SK-N-SH (cell line): ENCODE measurements at regions not wholly inside any gene's neighbourhood (a gene's known extent, or its start where the extent isn't known, plus 50 kb on each side); places are given as distances from the start of the nearest gene placed in this dataset.

ENCODE experiments used
- CTCF ChIA-PET: fragments of 300-600, 350-600 bp; formaldehyde crosslinking; extraction: SDS; loops from one replicate; lab custom pipeline; 2021; lab: Yijun Ruan, JAX
- POLR2A ChIA-PET: fragments of 350-600 bp; sonication (Branson Sonifier 250); formaldehyde crosslinking; extraction: SDS; loops from one replicate; lab custom pipeline; 2020; ENCODE audit warnings: antibody characterized with exemption, inconsistent platforms; lab: Yijun Ruan, JAX
- DNase-seq: peaks from one replicate; pipeline ENCODE4 v3.0.0; 2012
- H2AFZ ChIP-seq: fragments of 200-600 bp; sonication (generic); 2 replicates; pipeline ENCODE4 v1.8.1; 2016; ENCODE audit warnings: antibody characterized with exemption, mild to moderate bottlenecking, low read depth
- H3F3A ChIP-seq: fragments of 200-600 bp; sonication (generic); replicated peaks from 2 replicates; pipeline ENCODE3; 2016; ENCODE audit warnings: antibody characterized with exemption, mild to moderate bottlenecking; ENCODE audit not compliant: insufficient read depth
- H3K27ac ChIP-seq, 2 experiments: fragments of 200-500 bp in 1 of 2; fragments of 200-600 bp in 1 of 2; sonication (Bioruptor generic) in 1 of 2; sonication (generic), shearing (Covaris generic) in 1 of 2; 2 replicates each; pipeline versions ENCODE4 v1.5.1 to v1.6.1; 2014 to 2016; ENCODE audit warnings: low read depth in 2 of 2, inconsistent platforms in 1 of 2, low read length in 1 of 2, mild to moderate bottlenecking in 1 of 2, mixed read lengths in 1 of 2
- H3K27me3 ChIP-seq: fragments of 200-600 bp; sonication (generic), shearing (Covaris generic); 2 replicates; pipeline ENCODE4 v1.6.1; 2016; ENCODE audit warnings: mixed run types; ENCODE audit not compliant: insufficient read depth
- H3K36me3 ChIP-seq, 2 experiments: fragments of 200-500 bp in 1 of 2; fragments of 200-600 bp in 1 of 2; sonication (Bioruptor generic) in 1 of 2; sonication (generic) in 1 of 2; replicated peaks in 1 of 2; 2 replicates each; pipeline versions ENCODE3 to v1.5.1; 2014 to 2016; ENCODE audit warnings: low read length in 1 of 2, mild to moderate bottlenecking in 1 of 2; ENCODE audit not compliant: insufficient read depth in 2 of 2, control insufficient read depth in 1 of 2
- H3K4me1 ChIP-seq, 2 experiments: fragments of 200-500 bp in 1 of 2; fragments of 200-600 bp in 1 of 2; sonication (Bioruptor generic) in 1 of 2; sonication (generic), shearing (Covaris generic) in 1 of 2; 2 replicates each; pipeline versions ENCODE4 v1.5.1 to v1.6.1; 2014 to 2016; ENCODE audit warnings: low read depth in 1 of 2, low read length in 1 of 2, mixed run types in 1 of 2; ENCODE audit not compliant: insufficient read depth in 2 of 2, control insufficient read depth in 1 of 2
- H3K4me2 ChIP-seq: fragments of 200-600 bp; sonication (generic), shearing (Covaris generic); 2 replicates; pipeline ENCODE4 v1.6.1; 2017; ENCODE audit warnings: mixed run types
- H3K4me3 ChIP-seq, 2 experiments: fragments of 200-500 bp in 1 of 2; fragments of 200-600 bp in 1 of 2; sonication (Bioruptor generic) in 1 of 2; sonication (generic), shearing (Covaris generic) in 1 of 2; 2 replicates each; pipeline versions ENCODE4 v1.5.1 to v1.8.1; 2014 to 2016; ENCODE audit warnings: low read depth in 2 of 2, inconsistent platforms in 1 of 2, low read length in 1 of 2, mild to moderate bottlenecking in 1 of 2, mixed read lengths in 1 of 2, moderate library complexity in 1 of 2
- H3K79me2 ChIP-seq: fragments of 200-600 bp; sonication (generic); 2 replicates; pipeline ENCODE4 v1.8.1; 2017; ENCODE audit warnings: mild to moderate bottlenecking; ENCODE audit not compliant: insufficient read depth
- H3K9ac ChIP-seq: fragments of 200-600 bp; sonication (generic); 2 replicates; pipeline ENCODE4 v1.6.1; 2017; ENCODE audit warnings: mixed run types
- H3K9me2 ChIP-seq: fragments of 200-600 bp; sonication (generic); 2 replicates; pipeline ENCODE4 v1.6.1; 2017; ENCODE audit warnings: mixed run types
- H3K9me3 ChIP-seq: fragments of 200-600 bp; sonication (generic); 2 replicates; pipeline ENCODE4 v1.6.1; 2017; ENCODE audit warnings: mixed run types, mild to moderate bottlenecking, moderate library complexity
- H4K20me1 ChIP-seq: fragments of 200-600 bp; sonication (generic); 2 replicates; pipeline ENCODE4 v1.6.1; 2017; ENCODE audit warnings: mild to moderate bottlenecking, mixed run types; ENCODE audit not compliant: insufficient read depth
- CTCF ChIP-seq: fragments of 200-600 bp; sonication (generic); IDR thresholded peaks from 2 replicates; pipeline ENCODE4 v1.6.1; 2017; ENCODE audit warnings: antibody characterized with exemption, mild to moderate bottlenecking, moderate library complexity
- ELF1 ChIP-seq: IDR thresholded peaks from 2 replicates; pipeline ENCODE4 v1.4.0; 2012
- EZH2phosphoT487 ChIP-seq: fragments of 200-600 bp; sonication (generic); IDR thresholded peaks from 2 replicates; pipeline ENCODE4 v1.6.1; 2017; ENCODE audit warnings: low read depth, mixed run types, mild to moderate bottlenecking, antibody characterized with exemption, moderate library complexity, borderline replicate concordance
- FOXJ3 ChIP-seq: sonication (generic); formaldehyde crosslinking; IDR thresholded peaks from 2 replicates; pipeline ENCODE4 v1.5.1; 2020; ENCODE audit warnings: mild to moderate bottlenecking, missing genetic modification reagents
- GABPA ChIP-seq: IDR thresholded peaks from 2 replicates; pipeline ENCODE4 v1.4.0; 2012; ENCODE audit warnings: low read depth, mild to moderate bottlenecking
- GATA2 ChIP-seq: sonication (generic); formaldehyde crosslinking; IDR thresholded peaks from 2 replicates; pipeline ENCODE4 v1.5.0; 2020; ENCODE audit warnings: mild to moderate bottlenecking, missing genetic modification reagents
- IRF3 ChIP-seq: fragments of 150-350 bp; IDR thresholded peaks from 2 replicates; pipeline ENCODE4 v1.6.1; 2016; ENCODE audit warnings: mild to moderate bottlenecking, low read depth, low read length
- JUND ChIP-seq: IDR thresholded peaks from 2 replicates; pipeline ENCODE4 v1.4.0; 2012
- MEF2A ChIP-seq: IDR thresholded peaks from 2 replicates; pipeline ENCODE4 v1.4.0; 2012; ENCODE audit warnings: low read depth, borderline replicate concordance
- NFIC ChIP-seq: IDR thresholded peaks from 2 replicates; pipeline ENCODE4 v1.4.0; 2012; ENCODE audit warnings: borderline replicate concordance
- POLR2AphosphoS5 ChIP-seq: IDR thresholded peaks from 2 replicates; pipeline ENCODE4 v1.6.1; 2012; ENCODE audit warnings: low read depth, low read length
- RAD21 ChIP-seq: IDR thresholded peaks from 2 replicates; pipeline ENCODE4 v1.6.1; 2012; ENCODE audit warnings: mild to moderate bottlenecking, low read length
- RCOR1 ChIP-seq: fragments of 150-350 bp; IDR thresholded peaks from 2 replicates; pipeline ENCODE4 v1.6.1; 2017; ENCODE audit warnings: antibody characterized with exemption, low read length
- RFX5 ChIP-seq: IDR thresholded peaks from 2 replicates; pipeline ENCODE4 v1.6.1; 2012; ENCODE audit warnings: mild to moderate bottlenecking, improper control_type of control experiment, low read length
- RXRA ChIP-seq: IDR thresholded peaks from 2 replicates; pipeline ENCODE4 v1.4.0; 2012; ENCODE audit warnings: low read depth, mild to moderate bottlenecking, borderline replicate concordance
- TAF1 ChIP-seq: IDR thresholded peaks from 2 replicates; pipeline ENCODE4 v1.6.1; 2012; ENCODE audit warnings: low read depth, mild to moderate bottlenecking, low read length, moderate library complexity, borderline replicate concordance
- TEAD4 ChIP-seq: IDR thresholded peaks from 2 replicates; pipeline ENCODE4 v1.4.0; 2012; ENCODE audit warnings: mild to moderate bottlenecking, borderline replicate concordance; ENCODE audit not compliant: insufficient read depth
- USF2 ChIP-seq: fragments of 150-350 bp; IDR thresholded peaks from 2 replicates; pipeline ENCODE4 v1.6.1; 2017; ENCODE audit warnings: antibody characterized with exemption, low read length, low read depth, borderline replicate concordance
- YY1 ChIP-seq: IDR thresholded peaks from 2 replicates; pipeline ENCODE4 v1.4.0; 2012; ENCODE audit warnings: low read depth, mild to moderate bottlenecking
- ZBTB33 ChIP-seq: IDR thresholded peaks from 2 replicates; pipeline ENCODE4 v1.4.0; 2012; ENCODE audit warnings: low read depth, borderline replicate concordance
- WGBS: methylation state at CpG from one replicate; pipeline ENCODE4 v1.1.6; 2017; ENCODE audit warnings: low lambda C conversion rate; 5-methylcytosine and 5-hydroxymethylcytosine counted together

- no peaks in the 10 kb centered on the region for H3K4me1 ChIP-seq
- H3K9ac ChIP-seq: no peak overlapping the region
- no peaks in the 10 kb centered on the region for H3K9me3 ChIP-seq
- H3K4me3 ChIP-seq: no peak overlapping the region
- TF ChIP-seq TAF1: no peak
- TF ChIP-seq RCOR1: no peak
- no peak for TF ChIP-seq MEF2A
- TF ChIP-seq EZH2phosphoT487: no peak
- TF ChIP-seq POLR2AphosphoS5: no peak
- no peak overlapping the region for H3K4me2 ChIP-seq
- no peak overlapping the region for H3K27ac ChIP-seq
- POLR2A ChIA-PET: no interaction called here
- WGBS: 70% methylated on average over 2 of the region's 2 CpGs
- no peaks in the 10 kb centered on the region for H3K9me2 ChIP-seq
- H3F3A ChIP-seq: no peaks in the 10 kb centered on the region
- H4K20me1 ChIP-seq: no peaks in the 10 kb centered on the region
- CTCF ChIA-PET: interaction anchor here (0.8 to 1.0 kb wide), 2 partner anchors 9 to 11 kb away, joined by 3 read pairs; no protein-coding TSS in a partner anchor
- no peaks in the 10 kb centered on the region for H3K27me3 ChIP-seq
- no peak overlapping the region for H2AFZ ChIP-seq
- DNase-seq: no peak
- H3K79me2 ChIP-seq: no peaks in the 10 kb centered on the region
- no peaks in the 10 kb centered on the region for H3K36me3 ChIP-seq
Measured at GRCh38 chr15:92725171-92725570, 69.6 kb upstream of the FAM174B start.

- H3K9me3 ChIP-seq: no peaks in the 10 kb centered on the region
- H3K4me3 ChIP-seq: no peak overlapping the region
- H3F3A ChIP-seq: no peaks in the 10 kb centered on the region
- ChIA-PET CTCF (interaction anchor here (1.3 kb wide), 1 partner anchor 13 kb away, joined by 4 read pairs; no protein-coding TSS in a partner anchor), POLR2A (no interaction called here)
- TF ChIP-seq GABPA: no peak
- TF ChIP-seq RAD21: no peak
- TF ChIP-seq ELF1: no peak
- no peak for TF ChIP-seq IRF3
- no peak for TF ChIP-seq ZBTB33
- TF ChIP-seq RXRA: no peak
- no peak for TF ChIP-seq NFIC
- no peak for TF ChIP-seq RCOR1
- TF ChIP-seq MEF2A: no peak
- TF ChIP-seq YY1: no peak
- TF ChIP-seq FOXJ3: no peak
- TF ChIP-seq RFX5: no peak
- no peak for TF ChIP-seq TEAD4
- TF ChIP-seq CTCF: no peak
- TF ChIP-seq GATA2 (CRISPR knock-in tag): no peak
- no peak for TF ChIP-seq JUND
- TF ChIP-seq TAF1: no peak
- TF ChIP-seq USF2: no peak
- no peaks in the 10 kb centered on the region for H3K36me3 ChIP-seq
- H2AFZ ChIP-seq: no peak overlapping the region
- no peak overlapping the region for H3K9ac ChIP-seq
- H3K27ac ChIP-seq: no peak overlapping the region
- no peaks in the 10 kb centered on the region for H3K4me1 ChIP-seq
- no peaks in the 10 kb centered on the region for H4K20me1 ChIP-seq
- no peaks in the 10 kb centered on the region for H3K27me3 ChIP-seq
- DNase-seq: no peak
- WGBS: 49% methylated on average over 4 of the region's 4 CpGs
- H3K4me2 ChIP-seq: no peak overlapping the region
- H3K9me2 ChIP-seq: no peaks in the 10 kb centered on the region
- no peaks in the 10 kb centered on the region for H3K79me2 ChIP-seq
Measured at GRCh38 chr15:92728266-92728665, 72.7 kb upstream of the FAM174B start.
